LNCAP (cell line): ENCODE measurements at regions not wholly inside any gene's neighbourhood (a gene's known extent, or its start where the extent isn't known, plus 50 kb on each side); places are given as distances from the start of the nearest gene placed in this dataset.
A peak's percentile ranks its signal among the peaks of the same experiment; 100 is the strongest.

Experiments used
- TF ChIP-seq, protein P1 (sequence below): fragments of 450-650 bp; IDR thresholded peaks from 2 replicates; pipeline ENCODE4 v1.5.1; 2017; ENCODE audit warnings: mild to moderate bottlenecking

DNA sequence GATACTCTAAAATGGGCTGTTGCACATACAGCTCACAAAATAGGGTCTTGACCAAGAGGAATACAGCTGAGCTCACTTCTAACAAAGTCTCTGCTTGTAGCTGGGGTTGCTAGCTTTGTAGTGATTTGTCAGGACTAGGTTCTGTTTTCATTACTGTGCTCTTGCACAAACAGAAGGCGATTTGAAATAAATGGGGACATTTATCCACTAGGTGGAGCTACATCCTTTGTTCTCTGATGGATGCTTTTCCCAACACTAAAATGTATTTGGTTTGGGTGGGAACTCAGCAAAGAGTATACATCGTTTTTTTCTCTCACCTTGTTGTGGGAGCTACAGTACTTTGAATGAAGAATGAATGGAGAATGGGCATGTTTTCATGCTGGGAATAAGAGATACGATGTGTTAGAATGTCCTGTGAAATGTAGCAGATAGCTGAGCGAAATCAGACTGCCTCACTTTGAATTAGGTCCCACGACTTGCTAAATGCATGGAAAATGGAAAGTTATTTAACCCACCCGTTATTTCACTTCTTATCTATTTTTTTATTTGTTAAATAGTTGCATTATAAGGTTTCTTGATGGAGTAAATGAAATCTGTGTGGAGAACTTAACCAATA lies 494.7 kb upstream of the MAP3K7 start:
- TF ChIP-seq, protein P1, sequence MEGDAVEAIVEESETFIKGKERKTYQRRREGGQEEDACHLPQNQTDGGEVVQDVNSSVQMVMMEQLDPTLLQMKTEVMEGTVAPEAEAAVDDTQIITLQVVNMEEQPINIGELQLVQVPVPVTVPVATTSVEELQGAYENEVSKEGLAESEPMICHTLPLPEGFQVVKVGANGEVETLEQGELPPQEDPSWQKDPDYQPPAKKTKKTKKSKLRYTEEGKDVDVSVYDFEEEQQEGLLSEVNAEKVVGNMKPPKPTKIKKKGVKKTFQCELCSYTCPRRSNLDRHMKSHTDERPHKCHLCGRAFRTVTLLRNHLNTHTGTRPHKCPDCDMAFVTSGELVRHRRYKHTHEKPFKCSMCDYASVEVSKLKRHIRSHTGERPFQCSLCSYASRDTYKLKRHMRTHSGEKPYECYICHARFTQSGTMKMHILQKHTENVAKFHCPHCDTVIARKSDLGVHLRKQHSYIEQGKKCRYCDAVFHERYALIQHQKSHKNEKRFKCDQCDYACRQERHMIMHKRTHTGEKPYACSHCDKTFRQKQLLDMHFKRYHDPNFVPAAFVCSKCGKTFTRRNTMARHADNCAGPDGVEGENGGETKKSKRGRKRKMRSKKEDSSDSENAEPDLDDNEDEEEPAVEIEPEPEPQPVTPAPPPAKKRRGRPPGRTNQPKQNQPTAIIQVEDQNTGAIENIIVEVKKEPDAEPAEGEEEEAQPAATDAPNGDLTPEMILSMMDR, result peak; percentile 39; the same call in 1 of the 2 replicates

DNA sequence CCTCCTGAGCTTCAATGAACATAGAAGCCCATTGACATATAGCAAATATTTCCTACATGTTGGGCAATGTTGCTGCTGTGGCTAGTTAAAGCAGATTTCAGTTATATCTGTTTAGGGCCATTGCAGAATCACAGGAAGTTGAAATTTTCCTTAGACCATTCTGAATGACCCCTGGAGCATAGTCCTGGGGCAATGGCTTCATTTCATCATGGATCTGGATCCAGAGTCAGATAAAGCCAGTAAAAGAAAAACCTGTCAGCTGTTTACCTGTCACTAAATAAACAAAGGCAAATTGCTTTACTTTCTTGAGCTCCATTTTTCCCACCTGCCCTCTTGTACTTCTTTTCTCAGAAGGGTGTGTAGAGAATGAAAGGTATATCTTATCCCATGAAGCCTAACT lies 494.0 kb upstream of the MAP3K7 start:
- TF ChIP-seq, protein P1, result no peak

DNA sequence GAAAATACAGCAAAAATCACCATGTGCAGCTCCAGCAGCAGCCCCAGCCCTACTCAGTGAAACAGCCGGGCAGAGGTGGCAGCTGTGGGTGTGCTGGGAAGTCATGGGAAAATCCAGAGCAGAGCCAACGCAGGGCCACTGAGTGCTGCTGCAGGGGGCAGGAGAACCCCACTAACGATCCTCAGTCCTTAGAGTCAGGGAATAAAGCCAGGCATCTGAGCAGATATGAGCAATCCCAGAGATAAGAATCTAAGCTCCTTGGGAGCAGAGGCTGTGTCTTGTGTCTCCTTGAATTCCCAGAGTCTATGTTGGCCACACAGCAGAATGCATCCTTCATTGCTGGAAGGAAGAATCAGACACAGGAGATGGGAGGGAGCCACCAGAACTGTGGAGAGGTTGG lies 493.1 kb upstream of the MAP3K7 start:
- TF ChIP-seq, protein P1, result no peak

DNA sequence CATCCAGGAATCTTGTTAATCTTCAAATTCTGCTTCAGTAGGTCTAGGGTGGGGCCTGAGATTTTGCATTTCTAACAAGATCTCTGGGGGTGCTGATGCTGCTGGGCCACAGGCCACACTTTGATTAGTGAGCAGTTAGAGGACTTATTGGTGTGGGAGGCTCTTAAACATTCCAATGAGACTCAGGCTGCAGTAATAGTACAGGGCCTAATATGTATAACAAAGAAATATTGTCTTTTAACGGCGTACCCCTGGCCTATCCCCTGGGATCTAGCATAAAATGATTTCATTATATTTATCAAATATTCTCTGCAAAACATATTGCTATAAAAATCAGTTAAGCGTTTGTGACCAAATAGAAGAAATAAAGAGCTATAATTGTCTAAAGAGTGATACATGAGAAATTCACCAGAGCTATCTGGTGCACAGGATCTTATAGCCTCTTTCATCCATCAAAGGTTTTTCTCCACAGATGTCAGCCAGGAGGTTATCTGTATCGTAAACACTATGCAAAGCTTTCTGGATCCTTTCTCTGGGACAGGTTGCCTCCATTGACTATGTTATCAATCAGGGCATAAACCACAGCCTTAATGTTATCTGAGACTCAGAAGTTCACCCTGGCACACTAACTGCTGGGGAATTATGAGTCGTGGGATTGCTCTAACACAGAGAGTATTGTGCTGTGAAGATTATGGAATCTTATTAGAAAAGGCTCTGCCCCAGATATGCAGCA lies 488.5 kb upstream of the MAP3K7 start:
- TF ChIP-seq, protein P1, result no peak

DNA sequence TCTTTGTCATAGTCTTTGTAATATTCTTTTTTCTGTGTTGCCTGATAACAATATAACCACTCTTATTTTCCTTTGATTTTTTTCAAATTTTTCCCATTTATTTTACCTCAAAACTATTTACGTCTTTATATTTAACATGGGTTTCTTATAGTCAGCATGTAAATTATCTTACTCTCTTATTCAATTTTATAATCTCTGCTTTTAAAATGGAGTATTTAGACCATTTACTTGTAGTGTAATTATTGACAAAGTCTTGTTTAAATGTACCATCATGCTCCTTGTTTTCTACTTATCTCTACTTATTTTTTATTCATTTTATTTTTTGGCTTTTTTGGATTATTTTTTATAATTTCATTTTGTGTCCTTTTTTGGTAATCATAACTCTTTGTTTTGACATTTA lies 476.5 kb upstream of the MAP3K7 start:
- TF ChIP-seq, protein P1, result no peak

DNA sequence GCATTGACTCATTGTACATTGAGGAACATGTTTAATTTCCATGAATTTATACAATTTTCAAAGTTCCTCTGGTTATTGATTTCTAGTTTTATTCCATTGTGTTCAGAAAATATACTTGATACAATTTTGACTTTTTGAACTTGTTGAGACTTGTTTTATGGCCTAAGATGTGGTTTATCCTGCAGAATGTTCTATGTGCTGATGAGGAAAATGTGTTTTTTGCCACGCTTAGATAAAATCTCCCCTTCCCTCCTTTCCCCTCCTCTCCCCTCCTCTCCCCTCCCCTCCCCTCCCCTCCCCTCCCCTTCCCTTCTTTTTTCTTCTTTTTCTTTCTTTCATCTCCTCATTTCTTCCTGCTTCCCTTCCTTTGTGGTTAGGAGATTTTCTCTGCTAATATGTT lies 470.8 kb upstream of the MAP3K7 start:
- TF ChIP-seq, protein P1, result no peak

DNA sequence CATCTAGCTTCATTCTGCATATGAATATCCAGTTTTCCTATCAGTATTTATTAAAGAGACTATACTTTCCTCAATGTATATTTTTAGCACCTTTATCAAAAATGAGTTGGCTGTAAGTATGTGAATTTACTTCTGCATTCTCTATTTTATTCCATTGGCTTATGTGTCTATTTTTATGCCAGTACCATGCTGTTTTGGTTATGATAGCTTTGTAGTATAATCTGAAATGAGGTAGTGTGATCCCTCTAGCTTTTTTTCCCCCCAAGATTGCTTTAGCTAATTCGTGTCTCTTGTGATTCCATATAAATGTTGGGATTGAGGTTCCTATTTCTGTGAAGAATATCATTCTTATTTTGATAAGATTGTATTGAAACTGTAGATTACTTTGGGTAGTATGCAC lies 469.1 kb upstream of the MAP3K7 start:
- TF ChIP-seq, protein P1, result no peak
